ENCODE measurements at regions not wholly inside any gene's neighbourhood (a gene's known extent, or its start where the extent isn't known, plus 50 kb on each side); places are given as distances from the start of the nearest gene placed in this dataset.

GRCh38 chr21:19120591-19120990 lies 717.0 kb upstream of the TMPRSS15 start:
- Histone ChIP-seq H3K9me3 (ENCODE audit: insufficient read depth, low read length) (peaks cover 30% of the 10 kb centered on the region), H3K4me1 (ENCODE audit: insufficient read depth, insufficient read length) (no peaks in the 10 kb centered on the region), H3K9ac (ENCODE audit: insufficient read length, low read depth) (no peak overlapping the region), H3K4me3 (ENCODE audit: insufficient read length, low read depth) (no peak overlapping the region), H3K36me3 (ENCODE audit: insufficient read depth, insufficient read length, low read length) (no peaks in the 10 kb centered on the region), H3K27me3 (ENCODE audit: insufficient read depth, insufficient read length) (peaks cover 42% of the 10 kb centered on the region)
- TF ChIP-seq YY1 (IDR thresholded peaks at IDR 0.05; ENCODE audit: insufficient read depth, insufficient read length) (no peak), SUZ12 (IDR thresholded peaks at IDR 0.05; ENCODE audit: extremely low read depth, insufficient read depth, insufficient read length) (no peak), ZNF274 (IDR thresholded peaks at IDR 0.05; ENCODE audit: low read depth, low read length) (no peak)
- peak; percentile 76 for DNase-seq (ENCODE audit: low read depth, low spot score)

GRCh38 chr21:19122356-19122755 lies 718.8 kb upstream of the TMPRSS15 start:
- H3K9me3 ChIP-seq (ENCODE audit: insufficient read depth, low read length): peaks cover 26% of the 10 kb centered on the region
- DNase-seq (ENCODE audit: low read depth, low spot score): no peak
- TF ChIP-seq ZNF274 (IDR thresholded peaks at IDR 0.05; ENCODE audit: low read depth, low read length) (no peak), SUZ12 (IDR thresholded peaks at IDR 0.05; ENCODE audit: extremely low read depth, insufficient read depth, insufficient read length) (no peak), YY1 (IDR thresholded peaks at IDR 0.05; ENCODE audit: insufficient read depth, insufficient read length) (no peak)

GRCh38 chr21:19123053-19123452 lies 719.5 kb upstream of the TMPRSS15 start:
- no peaks in the 10 kb centered on the region for H3K4me1 ChIP-seq (ENCODE audit: insufficient read depth, insufficient read length)
- no peaks in the 10 kb centered on the region for H3K36me3 ChIP-seq (ENCODE audit: insufficient read depth, insufficient read length, low read length)
- DNase-seq (ENCODE audit: low read depth, low spot score): no peak
- H3K9ac ChIP-seq (ENCODE audit: insufficient read length, low read depth): no peak overlapping the region
- H3K9me3 ChIP-seq (ENCODE audit: insufficient read depth, low read length): peaks cover 19% of the 10 kb centered on the region
- H3K27me3 ChIP-seq (ENCODE audit: insufficient read depth, insufficient read length): peaks cover 38% of the 10 kb centered on the region
- H3K4me3 ChIP-seq (ENCODE audit: insufficient read length, low read depth): no peak overlapping the region
- TF ChIP-seq YY1 (IDR thresholded peaks at IDR 0.05; ENCODE audit: insufficient read depth, insufficient read length) (no peak), ZNF274 (IDR thresholded peaks at IDR 0.05; ENCODE audit: low read depth, low read length) (no peak), SUZ12 (IDR thresholded peaks at IDR 0.05; ENCODE audit: extremely low read depth, insufficient read depth, insufficient read length) (no peak)

More at GRCh38 chr21:19122356-19122755, 718.8 kb upstream of the TMPRSS15 start:
- no peaks in the 10 kb centered on the region for H3K4me1 ChIP-seq (ENCODE audit: insufficient read depth, insufficient read length)
- H3K36me3 ChIP-seq (ENCODE audit: insufficient read depth, insufficient read length, low read length): no peaks in the 10 kb centered on the region
- no peak overlapping the region for H3K4me3 ChIP-seq (ENCODE audit: insufficient read length, low read depth)
- no peak overlapping the region for H3K9ac ChIP-seq (ENCODE audit: insufficient read length, low read depth)
- peaks cover 42% of the 10 kb centered on the region for H3K27me3 ChIP-seq (ENCODE audit: insufficient read depth, insufficient read length)

- Histone ChIP-seq H3K9me3 (ENCODE audit: insufficient read depth, low read length) (peaks cover 14% of the 10 kb centered on the region), H3K27me3 (ENCODE audit: insufficient read depth, insufficient read length) (peaks cover 34% of the 10 kb centered on the region), H3K9ac (ENCODE audit: insufficient read length, low read depth) (no peak overlapping the region), H3K4me1 (ENCODE audit: insufficient read depth, insufficient read length) (no peaks in the 10 kb centered on the region), H3K36me3 (ENCODE audit: insufficient read depth, insufficient read length, low read length) (no peaks in the 10 kb centered on the region), H3K4me3 (ENCODE audit: insufficient read length, low read depth) (no peak overlapping the region)
- DNase-seq (ENCODE audit: low read depth, low spot score): no peak
- TF ChIP-seq YY1 (IDR thresholded peaks at IDR 0.05; ENCODE audit: insufficient read depth, insufficient read length) (no peak), SUZ12 (IDR thresholded peaks at IDR 0.05; ENCODE audit: extremely low read depth, insufficient read depth, insufficient read length) (no peak), ZNF274 (IDR thresholded peaks at IDR 0.05; ENCODE audit: low read depth, low read length) (no peak)
Observed at GRCh38 chr21:19123525-19123924, 719.9 kb upstream of the TMPRSS15 start.

GRCh38 chr21:19124691-19125090 lies 721.1 kb upstream of the TMPRSS15 start:
- H3K4me3 ChIP-seq (ENCODE audit: insufficient read length, low read depth): no peak overlapping the region
- H3K36me3 ChIP-seq (ENCODE audit: insufficient read depth, insufficient read length, low read length): no peaks in the 10 kb centered on the region
- peaks cover 24% of the 10 kb centered on the region for H3K27me3 ChIP-seq (ENCODE audit: insufficient read depth, insufficient read length)
- H3K4me1 ChIP-seq (ENCODE audit: insufficient read depth, insufficient read length): no peaks in the 10 kb centered on the region
- TF ChIP-seq ZNF274 (IDR thresholded peaks at IDR 0.05; ENCODE audit: low read depth, low read length): no peak
- no peak for TF ChIP-seq YY1 (IDR thresholded peaks at IDR 0.05; ENCODE audit: insufficient read depth, insufficient read length)
- no peak overlapping the region for H3K9ac ChIP-seq (ENCODE audit: insufficient read length, low read depth)
- no peak for DNase-seq (ENCODE audit: low read depth, low spot score)
- peaks cover 4% of the 10 kb centered on the region for H3K9me3 ChIP-seq (ENCODE audit: insufficient read depth, low read length)

DNA sequence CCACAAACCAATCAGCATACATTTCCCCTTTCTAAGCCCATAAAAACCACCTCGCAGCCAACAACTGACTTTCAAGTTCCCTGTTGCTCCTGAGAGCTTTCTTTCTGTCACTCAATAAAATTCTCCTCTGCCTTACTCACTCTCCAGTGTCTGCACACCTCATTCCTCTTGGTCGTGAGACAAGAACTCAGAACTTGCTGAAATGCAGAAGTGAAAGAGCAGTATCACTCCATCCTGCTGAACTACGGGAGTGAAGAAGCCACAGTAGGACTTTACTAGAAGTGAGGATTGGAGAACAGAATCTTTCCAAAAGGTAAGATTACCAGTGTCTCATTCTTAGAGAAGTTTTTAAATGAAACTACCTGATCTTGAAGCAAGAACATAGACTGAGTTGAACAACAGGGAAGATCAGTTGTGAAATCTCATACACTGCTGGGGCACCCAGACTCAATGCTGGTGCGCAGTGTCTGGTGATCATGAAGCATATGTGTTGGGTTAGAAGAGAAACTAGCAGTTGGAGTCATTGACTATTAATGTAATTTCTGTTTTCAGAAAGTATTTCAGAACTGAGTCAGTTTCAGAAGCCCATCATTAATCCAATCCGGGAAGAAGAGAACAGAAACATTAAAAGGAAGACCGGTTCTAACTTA lies 726.9 kb upstream of the TMPRSS15 start:
- H3K9ac ChIP-seq (ENCODE audit: insufficient read length, low read depth): no peak overlapping the region
- no peak for DNase-seq (ENCODE audit: low read depth, low spot score)
- no peak overlapping the region for H3K4me3 ChIP-seq (ENCODE audit: insufficient read length, low read depth)
- H3K9me3 ChIP-seq (ENCODE audit: insufficient read depth, low read length): peaks cover 13% of the 10 kb centered on the region; the same call in 1 of the 2 replicates
- TF ChIP-seq ZNF274 (IDR thresholded peaks at IDR 0.05; ENCODE audit: low read depth, low read length) (no peak), SUZ12 (IDR thresholded peaks at IDR 0.05; ENCODE audit: extremely low read depth, insufficient read depth, insufficient read length) (no peak), YY1 (IDR thresholded peaks at IDR 0.05; ENCODE audit: insufficient read depth, insufficient read length) (no peak)
- no peaks in the 10 kb centered on the region for H3K36me3 ChIP-seq (ENCODE audit: insufficient read depth, insufficient read length, low read length)
- H3K27me3 ChIP-seq (ENCODE audit: insufficient read depth, insufficient read length): no peaks in the 10 kb centered on the region
- no peaks in the 10 kb centered on the region for H3K4me1 ChIP-seq (ENCODE audit: insufficient read depth, insufficient read length)

GRCh38 chr21:19141511-19141910 lies 737.9 kb upstream of the TMPRSS15 start:
- TF ChIP-seq YY1 (IDR thresholded peaks at IDR 0.05; ENCODE audit: insufficient read depth, insufficient read length) (no peak), SUZ12 (IDR thresholded peaks at IDR 0.05; ENCODE audit: extremely low read depth, insufficient read depth, insufficient read length) (no peak), ZNF274 (IDR thresholded peaks at IDR 0.05; ENCODE audit: low read depth, low read length) (no peak)
- DNase-seq (ENCODE audit: low read depth, low spot score): no peak
- Histone ChIP-seq H3K36me3 (ENCODE audit: insufficient read depth, insufficient read length, low read length) (no peaks in the 10 kb centered on the region), H3K9ac (ENCODE audit: insufficient read length, low read depth) (no peak overlapping the region), H3K27me3 (ENCODE audit: insufficient read depth, insufficient read length) (no peaks in the 10 kb centered on the region), H3K4me1 (ENCODE audit: insufficient read depth, insufficient read length) (no peaks in the 10 kb centered on the region), H3K9me3 (ENCODE audit: insufficient read depth, low read length) (no peaks in the 10 kb centered on the region), H3K4me3 (ENCODE audit: insufficient read length, low read depth) (no peak overlapping the region)

Measured in NT2/D1 (cell line).